ENCODE measurements at regions not wholly inside any gene's neighbourhood (a gene's known extent, or its start where the extent isn't known, plus 50 kb on each side); places are given as distances from the start of the nearest gene placed in this dataset.
"Not testable (repeated sequence)": the region's sequence is repeated elsewhere in the genome, so short reads cannot be mapped to it uniquely, and the experiment has no call there.

DNA sequence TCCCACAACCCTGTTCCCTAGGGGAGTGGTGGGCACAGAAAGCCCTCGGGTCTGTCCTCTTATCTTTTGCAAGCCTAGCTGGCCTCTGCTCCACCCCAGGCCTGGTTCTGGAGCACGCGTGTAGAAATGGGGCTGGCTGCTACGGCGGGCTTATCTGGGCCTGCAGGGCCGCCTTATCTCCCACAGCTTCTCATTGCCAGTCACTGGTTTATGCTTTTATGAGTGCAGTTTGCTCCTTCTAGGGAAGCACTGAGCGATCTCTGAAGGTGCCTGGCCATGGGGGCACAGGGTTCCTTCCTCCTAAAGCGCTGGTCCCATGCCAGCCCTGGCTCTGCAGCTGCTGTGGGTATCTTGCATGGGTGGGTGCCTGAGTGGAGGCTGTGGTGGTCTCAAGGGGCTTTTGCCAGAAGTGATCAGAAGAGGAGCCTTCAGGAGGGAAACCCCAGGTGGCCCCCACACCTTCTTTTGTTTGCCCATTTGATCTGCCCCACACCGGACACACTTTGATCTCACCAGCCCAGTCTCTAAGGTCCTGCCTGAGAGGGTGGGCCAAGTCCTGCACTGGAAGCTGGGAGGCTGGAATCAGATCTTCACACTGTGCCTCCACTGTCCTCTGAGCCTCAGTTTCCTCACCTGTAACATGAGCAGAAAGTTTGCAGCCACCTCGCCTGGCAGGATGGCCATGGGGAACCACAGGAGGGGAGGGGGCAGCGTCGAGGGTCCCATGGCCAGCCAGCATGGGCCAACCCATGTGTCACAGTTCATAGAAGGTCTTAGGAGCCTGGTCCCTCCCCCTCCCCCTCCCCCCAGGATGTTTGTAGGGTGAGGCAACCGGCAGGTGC is 86.6 kb upstream of the FGF3 start:
- no peak for DNase-seq

DNA sequence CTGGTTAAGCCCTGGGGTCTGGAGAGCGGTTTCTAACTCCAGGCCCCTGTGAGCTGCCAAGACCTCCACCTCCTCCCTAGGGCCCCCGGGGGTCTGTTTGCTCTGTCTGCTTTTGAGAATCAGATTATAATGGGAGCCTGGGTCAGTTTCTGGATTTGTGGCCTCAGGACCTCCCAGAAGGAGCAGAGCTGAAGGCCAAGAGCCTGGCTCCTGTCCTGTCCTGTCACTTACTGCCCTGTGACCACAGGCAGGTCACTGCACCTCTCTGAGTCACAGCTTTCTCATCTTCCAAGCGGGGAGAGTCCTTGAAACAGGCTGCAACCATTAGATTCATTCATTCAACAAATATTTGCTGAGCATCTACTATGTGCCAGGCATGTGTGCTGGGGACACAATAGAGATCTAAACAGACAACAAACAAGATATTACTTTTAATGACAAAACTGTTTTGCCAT is 87.3 kb upstream of the FGF3 start:
- DNase-seq, result no peak

DNA sequence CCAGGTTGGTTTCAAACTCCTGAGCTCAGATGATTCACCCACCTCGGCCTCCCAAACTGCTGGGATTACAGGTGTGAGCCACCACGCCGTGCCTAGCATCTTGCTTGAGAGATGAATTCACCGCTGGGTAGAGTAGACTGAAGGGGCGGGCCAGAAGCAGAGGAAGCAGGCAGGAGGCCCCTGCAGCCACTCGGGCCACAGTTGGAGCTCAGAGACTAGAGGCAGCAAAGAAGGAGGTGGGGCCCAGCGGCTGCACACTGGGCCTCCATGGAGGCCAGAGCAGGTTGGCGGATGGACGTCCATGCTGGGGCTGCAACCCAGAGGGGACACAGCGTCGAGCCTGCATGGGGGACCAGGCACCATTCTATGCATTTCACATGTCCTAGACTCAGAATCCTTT is 88.4 kb upstream of the FGF3 start:
- DNase-seq, result no peak

DNA sequence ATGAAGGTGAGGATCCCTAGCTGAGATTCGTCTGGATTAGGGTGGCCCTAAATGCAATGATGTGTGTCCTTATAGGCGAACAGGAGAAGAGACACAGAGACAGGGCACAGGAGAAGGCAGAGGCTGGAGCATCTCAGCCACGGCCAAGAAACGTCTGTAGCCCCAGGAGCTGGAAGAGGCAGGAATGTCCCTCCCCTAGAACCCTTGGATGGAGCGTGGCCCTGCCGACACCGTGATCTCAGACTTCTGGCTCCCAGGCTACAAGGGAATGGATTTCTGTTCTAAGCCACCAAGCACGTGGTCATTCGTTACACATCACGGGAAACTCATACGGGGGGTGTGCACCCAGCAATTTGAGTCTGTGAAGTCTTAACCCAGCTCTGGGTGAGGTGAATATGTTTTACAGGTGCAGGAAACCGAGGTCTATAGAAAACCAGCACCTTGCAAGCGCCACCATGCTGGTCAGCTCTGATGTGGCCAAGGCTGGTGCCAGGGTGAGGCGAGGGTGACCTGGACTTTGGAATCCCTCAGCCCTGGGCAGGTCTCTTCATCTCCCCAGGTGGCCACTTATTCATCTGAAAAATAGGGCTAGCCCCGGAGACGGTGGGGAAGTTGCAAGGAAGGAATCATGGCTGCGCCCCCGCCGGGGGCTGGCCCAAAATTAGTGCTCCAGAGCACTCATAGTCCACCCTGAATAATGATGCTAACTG is 89.5 kb upstream of the FGF3 start:
- no peak for DNase-seq

DNA sequence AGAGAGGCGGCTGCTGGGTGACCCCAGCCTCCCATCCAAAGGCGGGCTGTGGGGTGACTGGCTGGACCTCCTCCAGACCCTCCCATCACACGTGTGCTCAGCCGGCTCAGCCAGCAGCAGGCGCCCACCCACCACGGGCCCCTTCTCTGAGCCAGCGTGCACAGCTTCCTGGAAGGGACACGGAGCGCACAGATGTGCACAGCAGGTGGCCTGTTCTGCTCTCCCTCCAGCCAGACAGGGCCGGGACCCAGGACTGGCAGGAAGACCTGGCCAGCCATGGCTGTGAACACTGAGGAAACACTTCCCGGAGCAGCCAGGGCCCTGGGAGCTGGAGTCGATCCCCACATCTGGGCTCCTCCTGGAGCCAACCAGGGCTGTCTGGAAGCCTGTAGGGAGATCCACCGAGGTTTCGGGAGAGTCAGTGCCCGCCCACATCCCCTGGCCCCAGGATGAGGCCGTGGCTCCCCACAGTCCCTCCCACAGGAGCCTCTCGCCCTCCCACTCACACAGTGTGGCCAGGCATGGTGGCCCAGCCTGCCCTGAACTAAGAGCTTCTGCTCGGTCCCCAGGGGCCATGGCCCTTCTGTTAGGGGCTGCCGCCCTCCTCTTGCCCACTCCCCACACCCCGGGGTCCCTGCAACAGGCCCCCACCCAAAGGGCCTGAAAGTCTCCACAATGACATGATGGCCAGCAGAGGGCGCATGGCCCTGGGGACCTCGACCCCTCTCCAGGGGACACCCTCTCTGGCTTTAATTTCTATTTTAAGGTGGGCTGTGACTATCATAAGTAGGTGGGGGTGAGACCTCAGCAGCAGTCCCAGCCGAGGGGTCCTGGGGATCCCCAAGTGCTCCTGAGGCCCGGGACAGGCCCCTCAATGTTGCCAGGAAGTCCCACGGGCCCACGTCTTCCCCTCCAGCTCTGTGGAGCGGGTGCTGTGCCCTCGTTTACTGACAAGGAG is 90.6 kb upstream of the FGF3 start:
- DNase-seq, result no peak

DNA sequence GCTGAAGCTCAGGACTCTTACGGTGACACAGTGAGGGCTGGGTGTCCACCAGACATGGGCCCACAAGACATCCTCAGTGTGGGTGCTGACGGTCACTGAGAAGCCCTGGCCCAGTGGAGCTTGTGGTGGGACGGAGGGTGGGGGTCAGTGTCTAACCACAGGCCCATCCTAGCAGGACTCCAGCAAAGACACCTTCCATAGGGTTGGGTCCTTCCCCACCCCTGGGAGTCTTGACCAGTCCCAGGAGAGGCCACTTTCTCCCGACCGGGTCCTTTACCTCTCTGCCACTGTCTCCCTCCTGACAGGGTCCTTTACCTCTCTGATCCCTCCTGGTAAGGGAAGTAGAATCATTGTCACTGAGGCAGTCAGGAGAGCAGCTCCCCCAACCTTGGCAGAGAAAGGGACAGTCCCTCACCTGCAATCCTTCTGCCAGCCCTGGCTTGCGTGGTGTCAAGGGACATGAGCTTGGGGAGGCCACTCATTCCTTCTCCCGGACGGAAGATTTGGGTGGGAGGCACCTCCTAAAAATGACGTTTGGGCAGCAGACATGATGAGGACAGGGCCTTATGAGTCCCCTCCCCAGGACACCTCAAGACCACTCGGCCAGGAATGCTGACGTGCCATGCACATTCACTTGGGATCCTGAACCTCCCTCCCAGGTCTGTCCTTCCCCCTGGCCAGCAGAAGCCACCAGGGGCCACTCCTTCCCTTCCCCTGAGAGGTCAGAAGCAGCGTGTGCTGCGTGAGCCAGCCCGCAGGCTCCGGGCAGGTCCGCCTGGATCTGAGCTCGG is 91.5 kb upstream of the FGF3 start:
- no peak for DNase-seq

DNA sequence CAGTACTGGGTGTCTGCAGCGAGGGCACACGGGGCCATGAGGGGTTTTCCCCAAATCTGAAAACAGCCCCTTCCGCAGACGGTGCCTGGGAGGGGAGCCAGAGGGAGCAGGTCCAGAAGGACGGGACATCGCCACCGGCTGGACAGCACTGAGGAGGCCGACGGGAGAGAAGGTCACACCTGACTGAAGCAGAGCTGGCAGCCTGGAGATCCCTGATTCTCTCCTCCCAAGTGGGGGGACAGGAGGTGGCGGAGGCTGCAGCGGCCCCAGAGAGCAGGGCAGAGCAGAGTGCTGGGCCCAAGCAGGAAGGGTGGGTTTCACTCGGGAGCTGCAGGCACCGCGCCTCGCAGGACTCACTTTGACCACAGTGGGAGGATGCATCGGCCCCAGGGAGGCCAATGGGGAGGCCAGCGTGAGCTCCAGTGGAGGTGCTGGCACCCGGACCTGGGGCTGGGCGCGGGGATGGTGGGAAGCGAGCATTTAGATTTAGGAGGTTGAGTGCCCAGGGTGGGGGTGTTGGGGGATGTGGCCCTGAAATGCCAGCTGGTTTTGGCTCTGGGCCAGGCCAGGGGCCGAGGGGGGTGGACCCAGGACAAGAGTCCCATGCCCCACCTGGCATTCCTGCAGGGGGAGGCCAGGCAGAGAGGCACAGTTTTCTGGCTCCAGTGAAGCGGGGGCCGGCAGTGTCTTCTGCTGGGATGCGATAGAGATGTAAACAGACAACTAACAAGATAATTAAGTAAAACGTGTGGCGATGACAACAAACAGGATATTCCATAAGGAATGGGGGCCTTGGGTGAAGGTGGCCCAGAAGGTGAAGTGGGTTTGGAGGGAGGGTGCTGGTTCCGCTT is 92.3 kb upstream of the FGF3 start:
- no peak for DNase-seq

DNA sequence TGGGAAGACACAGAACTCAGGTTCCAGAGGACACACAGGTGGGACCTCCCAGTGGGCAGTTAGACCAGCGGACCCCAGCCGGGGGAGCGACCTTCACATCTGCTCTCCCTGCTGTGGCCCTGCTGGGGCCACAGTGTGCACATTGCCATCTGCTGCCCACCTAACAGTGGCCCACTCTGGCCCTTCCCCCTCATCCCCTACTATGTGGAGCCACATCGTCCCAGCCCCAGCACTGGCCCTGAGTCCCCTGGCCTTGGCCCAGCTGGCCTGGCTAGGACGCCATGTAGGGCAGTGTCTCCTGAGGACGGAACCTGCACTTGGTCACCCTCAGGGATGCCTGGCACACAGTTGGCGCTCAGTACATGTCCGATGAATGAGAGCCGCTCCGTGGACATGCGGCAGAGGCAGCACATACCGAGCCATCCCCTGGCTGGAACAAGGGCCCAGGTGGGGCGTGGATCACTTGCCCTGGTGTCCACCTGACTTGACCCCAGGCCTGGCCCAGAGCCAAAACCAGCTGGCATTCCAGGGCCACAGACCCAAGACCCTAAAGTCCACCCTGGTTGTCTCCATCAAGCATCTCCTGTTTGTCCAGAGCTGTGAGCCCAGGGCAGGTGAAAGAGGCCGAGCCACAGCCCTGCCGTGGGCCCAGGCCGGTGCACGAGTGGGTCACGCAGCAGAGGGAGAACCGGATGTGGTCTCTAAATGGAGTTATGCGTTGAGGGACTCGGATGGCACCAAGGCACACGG is 93.1 kb upstream of the FGF3 start:
- no peak for DNase-seq

DNA sequence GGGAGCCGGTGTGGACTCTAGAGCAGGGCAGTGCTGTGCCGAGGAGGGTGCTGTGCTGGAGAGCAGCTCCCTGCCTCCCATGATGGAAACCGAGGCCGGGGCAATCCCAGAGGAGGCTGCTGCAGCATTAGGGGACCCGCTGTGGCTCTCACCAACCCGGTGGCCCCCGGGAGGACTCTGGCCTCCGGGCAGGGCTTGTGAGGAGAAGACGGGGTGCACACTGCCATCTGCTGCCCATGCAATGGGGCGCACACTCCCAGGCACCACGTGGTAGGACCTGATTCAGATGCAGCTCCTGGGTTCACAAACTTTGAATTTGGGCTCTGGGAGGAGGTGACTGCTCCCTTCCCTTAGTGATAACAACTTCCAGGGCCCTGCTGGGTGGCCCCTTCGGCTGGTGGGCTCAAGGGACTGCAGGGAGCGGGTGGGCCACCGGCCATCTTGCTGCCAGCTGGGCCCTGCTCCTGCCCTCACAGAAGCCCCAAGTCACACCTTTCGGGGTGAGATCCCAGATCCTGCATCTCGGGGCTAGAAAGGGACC is 93.8 kb upstream of the FGF3 start:
- DNase-seq, result no peak

DNA sequence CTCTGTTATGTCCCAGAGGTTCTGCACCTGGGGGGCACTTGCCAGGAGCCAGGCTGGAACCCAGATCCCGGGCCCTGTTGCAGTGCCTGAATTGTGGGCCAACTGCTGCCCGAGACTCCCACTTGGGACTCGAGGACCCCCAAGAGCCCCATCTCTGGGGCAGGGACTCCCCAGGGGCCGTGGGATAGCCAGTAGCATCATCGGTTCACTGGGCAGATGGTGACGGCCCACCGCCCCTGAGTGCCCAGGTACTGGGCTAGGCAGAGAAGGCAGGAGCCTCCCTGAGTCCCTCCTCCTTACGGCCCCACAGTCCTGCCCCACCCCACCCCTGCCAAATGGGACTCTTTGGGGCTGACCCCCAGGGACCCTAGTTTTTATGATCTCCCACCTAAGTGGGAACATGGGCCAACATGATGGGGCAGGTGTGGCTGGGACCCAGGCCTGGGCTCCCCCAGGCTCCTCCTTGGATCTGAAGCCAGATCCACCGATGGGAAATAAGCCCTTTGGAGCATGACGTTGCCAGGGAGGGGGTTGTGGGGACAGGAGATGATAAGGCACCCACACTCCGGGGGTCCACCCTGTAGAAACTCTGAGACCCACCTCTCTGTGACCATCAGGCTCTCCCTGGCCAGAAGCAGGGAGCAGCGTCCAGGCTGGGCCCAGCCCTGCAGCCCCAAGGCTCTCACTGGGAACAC is 94.5 kb upstream of the FGF3 start:
- DNase-seq, result no peak

DNA sequence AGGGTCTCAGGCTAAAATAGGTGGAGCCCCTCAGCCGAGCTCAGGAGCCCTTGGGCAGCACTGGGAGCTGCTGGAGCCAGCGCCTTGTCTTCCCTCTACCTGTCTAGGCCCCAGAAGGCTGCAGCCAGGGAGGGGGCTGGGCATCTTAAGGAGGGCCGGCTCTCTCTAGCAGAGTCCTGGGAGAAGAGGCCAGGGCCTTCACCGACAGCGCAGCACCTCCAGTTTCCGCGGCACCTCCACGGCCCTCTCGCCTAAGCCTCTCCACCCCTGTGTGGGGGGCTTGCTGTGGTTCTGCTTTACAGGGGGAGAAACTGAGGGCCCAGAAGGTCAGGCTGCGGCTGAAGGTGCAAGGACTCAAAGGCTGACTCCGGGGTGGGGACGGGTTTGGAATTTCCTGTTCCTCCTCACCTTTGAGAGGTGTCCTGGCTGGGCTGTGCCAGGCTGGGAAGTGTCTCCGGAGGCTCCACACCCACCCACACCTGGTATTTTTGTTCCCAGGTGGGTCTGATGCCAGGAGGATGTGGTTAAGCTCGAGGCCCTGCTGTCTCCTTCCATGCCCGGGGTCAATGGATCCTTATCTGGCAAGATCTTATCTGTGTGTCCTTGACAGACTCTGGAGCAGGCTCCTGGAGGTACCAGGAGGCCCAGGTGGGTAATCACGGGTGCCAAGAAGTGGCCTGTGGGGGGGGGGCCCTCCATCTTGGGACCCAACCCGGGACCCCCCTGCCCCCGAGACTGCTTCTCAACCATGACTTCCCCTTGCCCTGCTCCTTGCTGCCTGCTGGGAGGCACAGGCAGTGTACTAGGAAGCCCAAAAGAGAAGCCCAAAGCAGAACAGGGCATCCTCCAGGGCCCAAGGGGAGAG is 95.3 kb upstream of the FGF3 start:
- DNase-seq, result no peak

DNA sequence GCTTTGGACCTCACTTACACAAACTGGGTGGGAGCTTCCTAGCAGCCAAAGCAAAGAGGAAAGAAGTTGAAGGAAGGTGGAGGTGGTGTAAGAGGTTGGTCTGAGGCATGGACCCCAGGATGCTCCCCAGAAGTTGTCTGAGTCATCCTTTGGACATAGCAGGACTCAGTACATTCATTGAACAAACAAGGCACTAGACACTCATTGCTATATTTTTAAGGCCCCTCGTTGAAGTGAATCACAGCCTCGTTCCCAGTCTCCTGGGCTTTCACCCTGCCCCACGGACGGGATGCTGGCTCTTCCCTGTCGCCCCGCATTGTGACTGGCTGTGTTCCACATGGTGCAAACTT is 95.9 kb upstream of the FGF3 start:
- DNase-seq, result no peak

DNA sequence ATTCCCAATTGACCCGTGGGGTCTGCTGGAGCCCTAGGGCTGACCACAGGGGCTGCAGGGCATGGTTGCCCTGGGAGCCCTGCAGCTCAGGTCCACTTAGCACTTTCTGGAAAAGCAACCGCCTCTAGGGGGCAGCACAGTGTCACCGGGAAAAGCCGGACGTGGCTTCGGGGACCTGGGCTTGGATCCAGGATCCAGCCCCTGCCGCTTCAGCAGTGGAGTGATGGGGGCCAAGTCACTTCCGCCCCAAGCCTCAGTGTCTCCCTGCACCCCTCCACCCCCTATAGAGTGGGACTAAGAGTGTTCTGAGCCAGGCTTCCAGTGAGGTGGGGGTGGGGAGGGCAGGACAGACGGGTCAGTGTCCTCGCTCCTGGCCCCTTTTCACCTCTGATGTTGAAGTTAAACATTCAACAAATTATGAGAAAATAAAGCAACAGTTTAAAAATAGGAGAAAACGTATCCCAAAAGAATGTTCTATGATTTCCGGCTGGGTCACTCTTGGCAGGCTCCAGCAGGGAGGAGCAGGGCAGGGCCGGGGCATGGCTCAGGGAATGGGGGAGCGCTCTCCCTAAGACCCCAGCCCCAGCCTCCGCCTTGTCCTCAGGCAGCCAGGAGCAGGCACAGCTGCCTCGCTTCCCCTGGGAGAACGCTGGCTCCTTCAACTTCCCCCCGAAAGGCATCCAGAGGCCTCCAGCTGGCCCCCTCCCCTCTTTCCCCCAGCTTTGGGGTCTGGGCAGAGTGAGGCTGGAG is 96.5 kb upstream of the FGF3 start:
- peak; percentile 7 for DNase-seq

DNA sequence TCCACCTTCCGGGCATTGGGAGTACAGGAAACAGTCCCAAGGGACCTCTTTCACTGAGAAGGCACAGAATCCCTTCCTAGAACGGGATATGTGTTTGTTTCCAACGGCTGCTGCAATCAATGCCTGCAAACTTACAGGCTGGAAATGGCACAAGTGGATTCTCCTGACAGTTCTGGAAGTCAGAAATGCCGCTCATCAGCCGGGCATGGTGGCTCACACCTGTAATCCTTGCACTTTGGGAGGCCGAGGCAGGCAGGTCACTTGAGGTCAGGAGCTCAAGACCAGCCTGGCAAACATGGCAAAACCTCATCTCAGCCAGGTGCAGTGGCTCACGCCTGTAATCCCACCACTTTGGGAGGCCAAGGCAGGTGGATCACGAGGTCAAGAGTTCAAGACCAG is 97.0 kb upstream of the FGF3 start:
- DNase-seq, result not testable (repeated sequence)

DNA sequence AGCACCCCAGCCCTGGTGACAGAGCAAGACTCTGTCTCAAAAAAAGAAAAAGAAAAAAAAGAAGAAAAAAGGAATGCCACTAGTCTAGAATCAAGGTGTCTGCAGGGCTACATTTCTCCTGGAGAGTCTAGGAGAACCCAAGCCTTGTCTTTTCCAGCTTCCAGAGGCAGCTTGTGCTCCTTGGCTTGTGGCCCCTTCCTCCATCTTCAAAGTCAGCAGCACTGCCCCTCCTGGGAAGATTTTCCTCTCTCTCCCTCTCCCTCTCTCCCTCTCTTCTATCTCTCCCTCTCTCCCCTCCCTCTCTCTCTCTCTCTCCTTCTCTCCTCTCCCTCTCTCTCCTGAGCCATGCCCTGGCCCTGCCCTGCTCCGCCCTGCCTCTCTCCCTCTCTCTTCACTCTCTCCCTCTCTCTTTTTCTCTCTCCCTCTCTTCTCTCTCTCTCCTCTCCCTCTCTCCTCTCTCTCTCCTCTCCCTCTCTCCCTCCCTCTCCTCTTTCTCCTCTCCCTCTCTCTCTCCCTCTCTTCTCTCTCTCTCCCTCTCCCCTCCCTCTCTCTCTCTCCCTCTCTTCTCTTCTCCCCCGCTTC is 97.7 kb upstream of the FGF3 start:
- DNase-seq, result no peak

DNA sequence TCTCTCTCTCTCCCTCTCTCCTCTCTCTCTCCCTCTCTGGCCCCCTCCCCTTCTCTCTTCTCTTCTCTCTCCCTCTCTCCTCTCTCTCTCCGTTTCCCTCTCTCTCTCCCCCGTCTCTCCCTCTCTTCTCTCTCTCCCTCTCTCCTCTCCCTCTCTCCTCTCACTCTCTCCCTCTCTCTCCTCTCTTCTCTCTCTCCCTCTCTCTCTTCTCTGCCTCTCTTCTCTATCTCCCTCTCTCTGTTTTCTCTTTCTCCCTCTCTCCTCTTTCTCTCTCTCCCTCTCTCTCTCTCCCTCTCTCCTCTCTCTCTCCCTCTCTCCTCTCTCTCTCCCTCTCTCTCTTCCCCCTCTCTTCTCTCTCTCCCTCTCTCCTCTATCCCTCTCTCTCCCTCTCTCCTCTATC is 98.3 kb upstream of the FGF3 start:
- no peak for DNase-seq

DNA sequence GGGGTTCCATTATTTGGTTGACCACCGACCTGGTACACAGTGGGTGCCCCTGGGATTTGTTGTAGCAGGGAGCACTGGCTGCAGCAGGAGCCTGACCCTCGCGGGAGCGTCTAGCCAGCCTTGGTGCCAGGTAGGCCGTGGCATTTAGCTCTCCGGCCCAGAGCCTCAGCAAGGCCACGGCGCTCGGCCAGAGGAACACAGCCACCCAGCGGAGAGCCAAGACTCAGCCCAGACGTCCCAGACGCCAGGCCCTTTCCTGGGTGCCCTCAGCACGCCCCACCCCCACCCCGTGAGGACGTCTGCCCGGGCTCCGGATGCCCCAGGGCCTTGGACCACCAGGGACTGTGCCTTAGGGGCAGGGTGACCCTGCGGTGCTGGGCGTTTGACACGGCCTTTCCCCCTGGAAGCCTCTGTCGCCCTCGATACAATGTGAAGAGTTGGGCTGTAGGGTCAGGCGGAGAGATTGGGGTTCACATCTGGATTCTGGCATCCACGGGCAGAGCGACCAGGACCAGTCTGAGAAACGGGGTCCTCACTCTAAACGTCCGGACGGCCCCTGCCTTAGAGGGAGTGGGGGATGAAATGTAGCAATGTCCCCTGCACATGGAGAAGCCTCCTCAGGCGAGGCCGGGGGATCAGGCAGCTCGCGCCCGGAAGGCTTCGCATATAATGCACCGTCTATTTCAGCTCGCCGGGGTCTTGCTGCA is 99.2 kb upstream of the FGF3 start:
- no peak for DNase-seq
